ENCODE measurements at regions not wholly inside any gene's neighbourhood (a gene's known extent, or its start where the extent isn't known, plus 50 kb on each side); places are given as distances from the start of the nearest gene placed in this dataset.
A peak's percentile ranks its signal among the peaks of the same experiment; 100 is the strongest.

GRCh38 chr5:109487753-109488420 is 78.1 kb upstream of the PJA2 start:
- H3K27ac ChIP-seq (ENCODE audit: low read depth, low read length), result no peak overlapping the region
- no peaks in the 10 kb centered on the region for H3K27me3 ChIP-seq (ENCODE audit: insufficient read depth, low read length)
- no peak overlapping the region for H2AFZ ChIP-seq (ENCODE audit: insufficient read depth, low read length, poor library complexity)
- no peak overlapping the region for H3K14ac ChIP-seq (ENCODE audit: low read length)
- no peak overlapping the region for H3K4me2 ChIP-seq (ENCODE audit: low read length)
- no peaks in the 10 kb centered on the region for H3K9me3 ChIP-seq (ENCODE audit: insufficient read depth, low read depth, low read length)
- no CpG with 5 or more reads among the region's 65 CpGs for WGBS (ENCODE audit: extremely low coverage, insufficient coverage, insufficient read length)
- no peak overlapping the region for H2AK5ac ChIP-seq (ENCODE audit: low read length)
- H2BK5ac ChIP-seq (ENCODE audit: low read depth, low read length, poor library complexity), result no peak overlapping the region
- H3K4ac ChIP-seq (ENCODE audit: low read depth, low read length), result no peak overlapping the region
- no peak overlapping the region for H4K12ac ChIP-seq (ENCODE audit: low read depth, low read length)
- no peak overlapping the region for H3K4me3 ChIP-seq (ENCODE audit: low read depth, low read length)
- H2BK120ac ChIP-seq (ENCODE audit: insufficient read depth, low read length, poor library complexity), result no peak overlapping the region
- DNase-seq, result peak in 1 of 2 donors; percentile 26
- H3K18ac ChIP-seq (ENCODE audit: low read length), result no peak overlapping the region
- H4K91ac ChIP-seq (ENCODE audit: low read depth, low read length), result no peak overlapping the region
- H3K79me1 ChIP-seq (ENCODE audit: low read length), result no peaks in the 10 kb centered on the region
- no peaks in the 10 kb centered on the region for H3K79me2 ChIP-seq (ENCODE audit: control insufficient read depth, insufficient read depth, low read length, poor library complexity)
- H3K4me1 ChIP-seq (ENCODE audit: control insufficient read depth in 1 of 2, insufficient read depth in 2 of 2, low read length in 2 of 2), result no peaks in the 10 kb centered on the region
- no peak overlapping the region for H3K9ac ChIP-seq (ENCODE audit: low read length)
- H4K8ac ChIP-seq (ENCODE audit: low read depth, low read length), result no peak overlapping the region
- peaks cover 0 to 1% of the 10 kb centered on the region in 2 experiments for H3K36me3 ChIP-seq (ENCODE audit: control insufficient read depth in 1 of 2, insufficient read depth in 2 of 2, low read length in 2 of 2)
- H2BK12ac ChIP-seq (ENCODE audit: low read length), result no peak overlapping the region
- no peak overlapping the region for H3K23ac ChIP-seq (ENCODE audit: low read length)

- no peak overlapping the region for H3K27ac ChIP-seq (ENCODE audit: low read depth, low read length)
- no peak overlapping the region for H4K91ac ChIP-seq (ENCODE audit: low read depth, low read length)
- H3K9me3 ChIP-seq (ENCODE audit: insufficient read depth, low read depth, low read length), result no peaks in the 10 kb centered on the region
- no peak overlapping the region for H3K14ac ChIP-seq (ENCODE audit: low read length)
- no peak overlapping the region for H3K4ac ChIP-seq (ENCODE audit: low read depth, low read length)
- no peak overlapping the region for H3K23ac ChIP-seq (ENCODE audit: low read length)
- no peak overlapping the region for H3K9ac ChIP-seq (ENCODE audit: low read length)
- H2AFZ ChIP-seq (ENCODE audit: insufficient read depth, low read length, poor library complexity), result no peak overlapping the region
- H2AK5ac ChIP-seq (ENCODE audit: low read length), result no peak overlapping the region
- H4K8ac ChIP-seq (ENCODE audit: low read depth, low read length), result no peak overlapping the region
- DNase-seq, result no peak
- no peak overlapping the region for H3K4me3 ChIP-seq (ENCODE audit: low read depth, low read length)
- no peak overlapping the region for H2BK120ac ChIP-seq (ENCODE audit: insufficient read depth, low read length, poor library complexity)
- H3K4me2 ChIP-seq (ENCODE audit: low read length), result no peak overlapping the region
- H4K12ac ChIP-seq (ENCODE audit: low read depth, low read length), result no peak overlapping the region
- H3K79me2 ChIP-seq (ENCODE audit: control insufficient read depth, insufficient read depth, low read length, poor library complexity), result no peaks in the 10 kb centered on the region
- no peak overlapping the region for H2BK12ac ChIP-seq (ENCODE audit: low read length)
- H3K4me1 ChIP-seq (ENCODE audit: control insufficient read depth in 1 of 2, insufficient read depth in 2 of 2, low read length in 2 of 2), result no peaks in the 10 kb centered on the region
- no peak overlapping the region for H3K18ac ChIP-seq (ENCODE audit: low read length)
- no CpG with 5 or more reads among the region's 10 CpGs for WGBS (ENCODE audit: extremely low coverage, insufficient coverage, insufficient read length)
- H3K79me1 ChIP-seq (ENCODE audit: low read length), result no peaks in the 10 kb centered on the region
- no peak overlapping the region for H2BK5ac ChIP-seq (ENCODE audit: low read depth, low read length, poor library complexity)
- no peaks in the 10 kb centered on the region for H3K27me3 ChIP-seq (ENCODE audit: insufficient read depth, low read length)
- H3K36me3 ChIP-seq (ENCODE audit: control insufficient read depth in 1 of 2, insufficient read depth in 2 of 2, low read length in 2 of 2), result peaks cover 0 to 1% of the 10 kb centered on the region in 2 experiments
Observed at GRCh38 chr5:109486200-109486804, 76.5 kb upstream of the PJA2 start.

- peaks cover 0 to 1% of the 10 kb centered on the region in 2 experiments for H3K36me3 ChIP-seq (ENCODE audit: control insufficient read depth in 1 of 2, insufficient read depth in 2 of 2, low read length in 2 of 2)
- no peaks in the 10 kb centered on the region for H3K79me2 ChIP-seq (ENCODE audit: control insufficient read depth, insufficient read depth, low read length, poor library complexity)
- no peak overlapping the region for H3K27ac ChIP-seq (ENCODE audit: low read depth, low read length)
- no peak overlapping the region for H3K23ac ChIP-seq (ENCODE audit: low read length)
- H2BK120ac ChIP-seq (ENCODE audit: insufficient read depth, low read length, poor library complexity), result no peak overlapping the region
- no peak overlapping the region for H2AFZ ChIP-seq (ENCODE audit: insufficient read depth, low read length, poor library complexity)
- no peak overlapping the region for H3K9ac ChIP-seq (ENCODE audit: low read length)
- no peaks in the 10 kb centered on the region for H3K4me1 ChIP-seq (ENCODE audit: control insufficient read depth in 1 of 2, insufficient read depth in 2 of 2, low read length in 2 of 2)
- DNase-seq, result no peak
- H4K12ac ChIP-seq (ENCODE audit: low read depth, low read length), result no peak overlapping the region
- no peaks in the 10 kb centered on the region for H3K79me1 ChIP-seq (ENCODE audit: low read length)
- no peak overlapping the region for H2BK12ac ChIP-seq (ENCODE audit: low read length)
- no peak overlapping the region for H2BK5ac ChIP-seq (ENCODE audit: low read depth, low read length, poor library complexity)
- no peaks in the 10 kb centered on the region for H3K27me3 ChIP-seq (ENCODE audit: insufficient read depth, low read length)
- H3K18ac ChIP-seq (ENCODE audit: low read length), result no peak overlapping the region
- H4K91ac ChIP-seq (ENCODE audit: low read depth, low read length), result no peak overlapping the region
- no peak overlapping the region for H3K4me3 ChIP-seq (ENCODE audit: low read depth, low read length)
- no peak overlapping the region for H3K14ac ChIP-seq (ENCODE audit: low read length)
- H3K4ac ChIP-seq (ENCODE audit: low read depth, low read length), result no peak overlapping the region
- WGBS (ENCODE audit: extremely low coverage, insufficient coverage, insufficient read length), result no CpG with 5 or more reads among the region's 8 CpGs
- H3K9me3 ChIP-seq (ENCODE audit: insufficient read depth, low read depth, low read length), result no peaks in the 10 kb centered on the region
- no peak overlapping the region for H4K8ac ChIP-seq (ENCODE audit: low read depth, low read length)
- H2AK5ac ChIP-seq (ENCODE audit: low read length), result no peak overlapping the region
- no peak overlapping the region for H3K4me2 ChIP-seq (ENCODE audit: low read length)
Observed at GRCh38 chr5:109485030-109485429, 75.3 kb upstream of the PJA2 start.

- DNase-seq, result no peak
- no peak overlapping the region for H4K12ac ChIP-seq (ENCODE audit: low read depth, low read length)
- H2BK120ac ChIP-seq (ENCODE audit: insufficient read depth, low read length, poor library complexity), result no peak overlapping the region
- no peak overlapping the region for H3K27ac ChIP-seq (ENCODE audit: low read depth, low read length)
- H3K4me2 ChIP-seq (ENCODE audit: low read length), result no peak overlapping the region
- no peak overlapping the region for H3K18ac ChIP-seq (ENCODE audit: low read length)
- H4K91ac ChIP-seq (ENCODE audit: low read depth, low read length), result no peak overlapping the region
- H2AK5ac ChIP-seq (ENCODE audit: low read length), result no peak overlapping the region
- H3K4me3 ChIP-seq (ENCODE audit: low read depth, low read length), result no peak overlapping the region
- no peak overlapping the region for H3K4ac ChIP-seq (ENCODE audit: low read depth, low read length)
- H3K9ac ChIP-seq (ENCODE audit: low read length), result no peak overlapping the region
- H3K4me1 ChIP-seq (ENCODE audit: control insufficient read depth in 1 of 2, insufficient read depth in 2 of 2, low read length in 2 of 2), result no peaks in the 10 kb centered on the region
- H3K23ac ChIP-seq (ENCODE audit: low read length), result no peak overlapping the region
- no CpG with 5 or more reads among the region's 3 CpGs for WGBS (ENCODE audit: extremely low coverage, insufficient coverage, insufficient read length)
- H3K79me2 ChIP-seq (ENCODE audit: control insufficient read depth, insufficient read depth, low read length, poor library complexity), result no peaks in the 10 kb centered on the region
- no peaks in the 10 kb centered on the region for H3K27me3 ChIP-seq (ENCODE audit: insufficient read depth, low read length)
- H2AFZ ChIP-seq (ENCODE audit: insufficient read depth, low read length, poor library complexity), result no peak overlapping the region
- no peak overlapping the region for H3K14ac ChIP-seq (ENCODE audit: low read length)
- H2BK5ac ChIP-seq (ENCODE audit: low read depth, low read length, poor library complexity), result no peak overlapping the region
- no peak overlapping the region for H4K8ac ChIP-seq (ENCODE audit: low read depth, low read length)
- H3K9me3 ChIP-seq (ENCODE audit: insufficient read depth, low read depth, low read length), result no peaks in the 10 kb centered on the region
- peaks cover 0 to 1% of the 10 kb centered on the region in 2 experiments for H3K36me3 ChIP-seq (ENCODE audit: control insufficient read depth in 1 of 2, insufficient read depth in 2 of 2, low read length in 2 of 2)
- no peak overlapping the region for H2BK12ac ChIP-seq (ENCODE audit: low read length)
- H3K79me1 ChIP-seq (ENCODE audit: low read length), result no peaks in the 10 kb centered on the region
Observed at GRCh38 chr5:109484597-109484996, 74.8 kb upstream of the PJA2 start.
